ENCODE measurements at regions not wholly inside any gene's neighbourhood (a gene's known extent, or its start where the extent isn't known, plus 50 kb on each side); places are given as distances from the start of the nearest gene placed in this dataset.
"Not testable (repeated sequence)": the region's sequence is repeated elsewhere in the genome, so short reads cannot be mapped to it uniquely, and the experiment has no call there.

GRCh38 chr7:56348311-56348710, 232.1 kb upstream of the NUPR2 start:
- TF ChIP-seq CTCF (IDR thresholded peaks at IDR 0.05); SIN3A (IDR thresholded peaks at IDR 0.05; ENCODE audit: borderline replicate concordance, insufficient read depth, low read depth, low read length); POLR2AphosphoS5 (IDR thresholded peaks at IDR 0.05; ENCODE audit: low read depth, low read length); REST (IDR thresholded peaks at IDR 0.05; ENCODE audit: insufficient read depth in 1 of 2, low read depth in 2 of 2, low read length in 1 of 2); TCF7L2 (IDR thresholded peaks at IDR 0.05; ENCODE audit: low read depth, low read length): not testable (repeated sequence)
